Right lobe of liver (tissue), 6 donors: ENCODE measurements at regions not wholly inside any gene's neighbourhood (a gene's known extent, or its start where the extent isn't known, plus 50 kb on each side); places are given as distances from the start of the nearest gene placed in this dataset.

Source experiments
- ATAC-seq, 4 donors: fragments of 200-7000 bp; cut with Tn5 transposase; one replicate each; pipeline ENCODE4 v1.9.1; 2020; ENCODE audit warnings: mild to moderate bottlenecking in 4 of 4, moderate library complexity in 4 of 4
- DNase-seq, 3 donors: peaks; one replicate each; pipeline ENCODE4 v3.0.0-alpha.2; 2020
- H3K27ac ChIP-seq, 3 donors: fragments of 200-600 bp; one replicate each; pipeline ENCODE4 v1.8.0; 2022
- H3K27me3 ChIP-seq, 2 donors: fragments of 200-600 bp; one replicate each; pipeline ENCODE4 v1.8.0; 2022
- H3K36me3 ChIP-seq, 4 donors: fragments of 200-600 bp; sonication (generic) in 1 of 4; one replicate each; pipeline versions ENCODE4 v1.5.1 to v1.8.0; 2017 to 2022; ENCODE audit warnings: control low read depth in 1 of 4
- H3K4me1 ChIP-seq, 4 donors: fragments of 200-600 bp; sonication (generic) in 1 of 4; one replicate each; pipeline versions ENCODE4 v1.5.1 to v1.8.0; 2017 to 2022; ENCODE audit warnings: control low read depth in 1 of 4
- H3K4me3 ChIP-seq, 3 donors: fragments of 200-600 bp; one replicate each; pipeline ENCODE4 v1.8.0; 2022
- H3K9me3 ChIP-seq, 4 donors: fragments of 200-600 bp; sonication (generic) in 1 of 4; one replicate each; pipeline versions ENCODE4 v1.5.1 to v1.8.0; 2017 to 2022; ENCODE audit warnings: control low read depth in 1 of 4
- POLR2A ChIP-seq: fragments of 450-650 bp; IDR thresholded peaks from one replicate; pipeline ENCODE4 v1.6.1; 2017; ENCODE audit warnings: antibody characterized with exemption, mild to moderate bottlenecking
- WGBS: methylation state at CpG from one replicate; pipeline ENCODE4 v1.1.6; 2018; ENCODE audit warnings: low coverage, low lambda C conversion rate; ENCODE audit not compliant: insufficient coverage; ENCODE audit errors: missing lambda C conversion rate; 5-methylcytosine and 5-hydroxymethylcytosine counted together
- intact Hi-C, 2 donors: fragments of 100-400 bp; cut with DNase I; formaldehyde crosslinking; loops; one replicate each; pipeline versions ENCODE4 v1.11.2 to v1.14.1; 2022
- TF ChIP-seq, protein P1 (sequence below), 4 donors: fragments of 200-600 bp in 3 of 4; fragments of 450-650 bp in 1 of 4; IDR thresholded peaks; one replicate each; pipeline versions ENCODE4 v1.5.1 to v1.8.0; 2016 to 2022; ENCODE audit warnings: antibody characterized with exemption in 4 of 4, mild to moderate bottlenecking in 2 of 4
- donor health status: DM: no; HTN: yes; CAD: no.
- donor health status: DM: no; HTN: no; CAD: no.
- donor health status: DM: no; HTN: no; CAD: no.
- donor health status: DM: no; HTN: yes; CAD: no.
- donor health status: DM: no; HTN: yes; CAD: no.

DNA sequence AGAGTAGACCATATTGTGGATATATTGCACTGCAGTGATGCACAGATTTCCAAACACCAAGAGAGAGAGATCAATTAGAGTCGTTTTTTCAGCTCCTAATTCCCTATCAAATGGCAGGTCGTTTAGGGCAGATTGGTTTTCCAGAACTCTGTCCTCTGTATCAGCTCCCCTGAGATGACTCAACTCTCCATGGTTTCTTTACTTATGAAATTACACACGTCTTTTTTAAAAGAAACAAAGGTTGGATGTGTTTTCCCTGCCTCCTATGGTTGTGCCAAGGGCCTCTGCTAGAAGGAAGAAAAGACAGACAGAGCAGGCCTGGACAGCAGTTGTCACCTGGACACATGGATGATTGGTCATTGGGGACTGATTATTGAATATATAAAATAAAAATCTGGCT lies 478.1 kb upstream of the NBEA start:
- H3K4me1 ChIP-seq = no peaks in the 10 kb centered on the region
- no peaks in the 10 kb centered on the region for H3K27me3 ChIP-seq
- no peaks in the 10 kb centered on the region for H3K36me3 ChIP-seq
- DNase-seq (no peak), ATAC-seq (no peak)
- TF ChIP-seq POLR2A = no peak
- TF ChIP-seq, protein P1, sequence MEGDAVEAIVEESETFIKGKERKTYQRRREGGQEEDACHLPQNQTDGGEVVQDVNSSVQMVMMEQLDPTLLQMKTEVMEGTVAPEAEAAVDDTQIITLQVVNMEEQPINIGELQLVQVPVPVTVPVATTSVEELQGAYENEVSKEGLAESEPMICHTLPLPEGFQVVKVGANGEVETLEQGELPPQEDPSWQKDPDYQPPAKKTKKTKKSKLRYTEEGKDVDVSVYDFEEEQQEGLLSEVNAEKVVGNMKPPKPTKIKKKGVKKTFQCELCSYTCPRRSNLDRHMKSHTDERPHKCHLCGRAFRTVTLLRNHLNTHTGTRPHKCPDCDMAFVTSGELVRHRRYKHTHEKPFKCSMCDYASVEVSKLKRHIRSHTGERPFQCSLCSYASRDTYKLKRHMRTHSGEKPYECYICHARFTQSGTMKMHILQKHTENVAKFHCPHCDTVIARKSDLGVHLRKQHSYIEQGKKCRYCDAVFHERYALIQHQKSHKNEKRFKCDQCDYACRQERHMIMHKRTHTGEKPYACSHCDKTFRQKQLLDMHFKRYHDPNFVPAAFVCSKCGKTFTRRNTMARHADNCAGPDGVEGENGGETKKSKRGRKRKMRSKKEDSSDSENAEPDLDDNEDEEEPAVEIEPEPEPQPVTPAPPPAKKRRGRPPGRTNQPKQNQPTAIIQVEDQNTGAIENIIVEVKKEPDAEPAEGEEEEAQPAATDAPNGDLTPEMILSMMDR (IDR thresholded peaks at IDR 0.05) = no peak
- no peak overlapping the region for H3K4me3 ChIP-seq
- intact Hi-C loops = no loop called here
- no peaks in the 10 kb centered on the region for H3K9me3 ChIP-seq
- no peak overlapping the region for H3K27ac ChIP-seq
- 30% methylated on average over 3 of the region's 3 CpGs for WGBS

DNA sequence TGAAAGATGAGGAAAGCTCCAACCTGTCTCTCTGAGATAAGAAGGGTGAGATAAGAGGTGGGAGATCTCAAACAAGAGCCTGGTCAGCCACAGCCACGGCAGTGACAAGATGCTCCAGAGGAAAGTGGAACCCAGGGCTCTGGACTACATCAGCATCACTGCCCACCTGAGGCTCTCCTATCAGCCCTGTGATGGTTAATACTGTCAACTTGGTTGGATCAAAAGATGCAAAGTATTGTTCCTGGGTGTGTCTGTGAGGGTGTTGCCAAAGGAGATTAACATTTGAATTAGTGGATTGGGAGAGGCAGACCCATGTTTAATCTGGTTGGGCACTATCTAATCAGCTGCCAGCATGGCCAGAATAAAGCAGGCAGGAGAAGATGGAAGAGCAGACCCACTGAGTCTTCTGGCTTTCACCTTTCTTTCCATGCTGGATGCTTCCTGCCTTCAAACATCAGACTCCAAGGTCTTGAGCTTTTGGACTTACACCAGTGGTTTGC lies 476.6 kb upstream of the NBEA start:
- Histone ChIP-seq H3K36me3 (no peaks in the 10 kb centered on the region), H3K4me1 (no peaks in the 10 kb centered on the region), H3K27me3 (no peaks in the 10 kb centered on the region), H3K9me3 (no peaks in the 10 kb centered on the region), H3K4me3 (no peak overlapping the region), H3K27ac (no peak overlapping the region)
- ATAC-seq (no peak), DNase-seq (no peak)
- 18% methylated on average over 1 of the region's 1 CpG for WGBS
- TF ChIP-seq, protein P1 (IDR thresholded peaks at IDR 0.05) = no peak
- TF ChIP-seq POLR2A = no peak
- intact Hi-C loops = no loop called here

DNA sequence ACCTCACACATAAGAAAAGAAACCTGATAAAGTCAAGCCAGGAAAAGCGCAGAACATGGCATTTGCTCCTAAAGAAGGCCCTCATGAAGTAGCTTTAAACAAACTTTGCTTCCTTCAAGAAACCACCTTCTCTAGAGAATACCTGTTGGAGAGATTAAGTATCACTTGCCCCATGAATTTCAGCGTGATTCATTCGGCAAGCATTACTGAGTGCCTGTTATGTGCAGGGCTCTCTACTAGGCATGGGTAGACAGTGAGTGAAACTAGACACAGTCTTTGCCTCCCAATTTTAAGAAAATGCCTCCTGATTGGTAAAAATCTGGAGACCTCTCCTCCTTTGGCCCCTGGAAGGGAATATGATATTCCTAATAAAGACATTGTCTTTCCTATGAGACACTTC lies 475.8 kb upstream of the NBEA start:
- TF ChIP-seq, protein P1 (IDR thresholded peaks at IDR 0.05) = no peak
- TF ChIP-seq POLR2A = no peak
- no peak for ATAC-seq
- DNase-seq = no peak
- H3K27ac ChIP-seq = no peak overlapping the region
- 71% methylated on average over 1 of the region's 3 CpGs for WGBS
- no peak overlapping the region for H3K4me3 ChIP-seq
- intact Hi-C loops = no loop called here
- H3K4me1 ChIP-seq = no peaks in the 10 kb centered on the region
- H3K27me3 ChIP-seq = no peaks in the 10 kb centered on the region
- H3K9me3 ChIP-seq = no peaks in the 10 kb centered on the region
- no peaks in the 10 kb centered on the region for H3K36me3 ChIP-seq

DNA sequence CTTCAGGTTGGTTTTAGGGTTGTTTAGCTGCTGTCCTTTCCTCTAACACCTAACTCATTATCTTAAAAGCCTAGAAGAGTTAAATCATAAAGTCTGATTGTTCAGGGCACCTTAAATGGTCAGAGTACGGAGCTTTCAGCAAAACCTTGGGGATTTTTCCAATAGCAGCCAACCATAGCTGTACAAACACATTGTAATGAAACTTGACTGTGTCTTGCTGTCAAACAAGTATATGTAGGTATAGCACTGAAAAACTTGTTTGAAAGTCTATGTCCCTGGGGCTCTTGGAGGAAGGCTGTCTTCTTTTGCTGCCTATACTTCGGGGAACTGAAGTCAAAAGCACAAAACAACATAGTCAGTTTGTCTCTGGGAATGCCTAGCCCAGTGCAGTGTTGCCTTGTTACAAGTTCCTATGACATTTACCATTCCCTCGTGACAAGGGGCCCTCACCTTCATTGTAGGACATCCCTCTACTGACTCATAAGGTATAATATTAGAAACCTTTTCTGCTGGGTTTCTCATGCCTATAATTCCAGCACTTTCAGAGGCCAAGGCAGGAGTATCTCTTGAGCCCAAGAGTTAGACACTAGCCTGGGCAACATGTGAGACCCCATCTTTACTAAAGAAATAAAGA lies 474.5 kb upstream of the NBEA start:
- TF ChIP-seq, protein P1 (IDR thresholded peaks at IDR 0.05) = no peak
- no peak for TF ChIP-seq POLR2A
- Histone ChIP-seq H3K27me3 (no peaks in the 10 kb centered on the region), H3K27ac (no peak overlapping the region), H3K4me1 (no peaks in the 10 kb centered on the region), H3K4me3 (no peak overlapping the region), H3K9me3 (no peaks in the 10 kb centered on the region), H3K36me3 (no peaks in the 10 kb centered on the region)
- ATAC-seq = no peak
- DNase-seq = no peak
- intact Hi-C loops = no loop called here
- WGBS = 36% methylated on average over 3 of the region's 3 CpGs
